SHP77 (cell line): ENCODE measurements at regions not wholly inside any gene's neighbourhood (a gene's known extent, or its start where the extent isn't known, plus 50 kb on each side); places are given as distances from the start of the nearest gene placed in this dataset.
"Not testable (repeated sequence)": the region's sequence is repeated elsewhere in the genome, so short reads cannot be mapped to it uniquely, and the experiment has no call there.

Experiments
- DNase-seq, 2 experiments: peaks; one replicate each; lab custom pipeline; 2025; lab: John Stamatoyannopoulos, UW

DNA sequence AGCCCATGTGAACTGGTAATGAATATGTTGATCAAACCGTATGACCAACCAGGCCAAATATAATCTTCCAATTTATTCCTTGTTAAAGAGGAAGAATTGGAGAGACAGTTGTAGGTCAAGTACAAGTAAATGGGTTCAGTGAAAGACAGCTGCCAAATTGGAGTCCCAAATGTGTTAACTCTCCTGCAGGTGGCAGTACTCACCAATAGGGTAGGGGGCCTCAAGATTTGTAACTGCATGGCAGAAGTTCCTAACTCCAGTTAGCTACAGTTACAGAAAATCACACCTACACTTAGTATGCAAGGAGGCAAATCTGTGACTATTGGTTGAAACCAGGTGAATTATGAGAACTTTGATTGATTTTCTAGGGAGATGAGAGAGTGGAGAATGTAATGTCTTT, 278.0 kb downstream of the ZBBX start:
- no peak for DNase-seq

DNA sequence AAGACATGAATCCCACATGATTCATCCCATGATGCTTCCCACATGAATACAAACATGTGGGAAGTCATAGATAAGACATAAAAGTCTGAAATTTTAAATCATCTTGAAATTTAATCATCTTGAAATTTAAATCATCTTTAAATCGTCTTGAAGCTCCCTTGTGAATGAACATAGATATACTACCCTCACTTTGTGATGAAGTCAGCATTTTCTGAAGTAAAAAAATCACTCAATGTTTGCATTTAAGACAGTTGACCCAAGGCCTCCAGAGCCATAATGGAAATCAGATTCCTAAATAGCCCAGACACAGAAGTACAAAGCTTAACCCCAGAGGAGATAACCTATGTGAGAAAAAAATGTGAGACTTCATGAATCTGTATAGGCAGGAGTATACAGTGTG, 279.4 kb downstream of the ZBBX start:
- no peak for DNase-seq

DNA sequence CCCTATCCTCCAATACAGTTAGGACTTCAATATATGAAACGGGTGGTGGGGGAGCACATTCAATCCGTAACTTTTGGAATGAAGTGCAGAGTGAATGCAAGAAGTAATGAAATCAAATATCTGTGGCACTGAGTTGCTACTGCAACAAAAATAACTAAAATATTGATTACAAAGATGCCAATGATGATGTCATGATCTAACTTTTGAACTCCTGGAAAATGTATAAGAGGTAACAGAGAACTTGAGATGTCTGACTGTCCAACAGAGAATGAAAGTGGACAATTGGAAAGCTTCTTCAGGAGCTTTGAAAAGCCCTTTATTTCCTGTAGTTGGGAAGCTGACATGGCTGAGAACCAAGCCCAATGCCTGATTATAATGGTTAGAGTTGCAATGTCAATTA, 279.9 kb downstream of the ZBBX start:
- DNase-seq = no peak

DNA sequence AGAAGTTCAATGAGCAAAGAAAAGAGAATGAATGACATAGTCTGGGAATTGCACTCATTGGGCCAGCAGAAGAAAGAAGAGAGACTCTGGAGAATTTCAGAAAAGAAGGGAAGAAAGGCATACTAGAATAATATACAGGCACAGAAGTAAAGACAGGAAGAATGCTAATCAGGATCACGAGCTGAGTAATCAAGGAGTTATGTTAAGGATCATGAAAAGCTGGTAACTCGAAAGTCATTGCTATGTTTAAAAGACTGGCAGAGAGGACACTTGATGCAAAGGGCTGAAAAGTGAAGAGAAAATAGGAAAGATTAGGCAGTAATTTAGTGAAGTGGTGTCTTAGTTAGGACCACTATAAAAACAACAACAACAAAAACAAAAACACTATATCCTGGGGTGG, 284.1 kb downstream of the ZBBX start:
- DNase-seq = no peak

DNA sequence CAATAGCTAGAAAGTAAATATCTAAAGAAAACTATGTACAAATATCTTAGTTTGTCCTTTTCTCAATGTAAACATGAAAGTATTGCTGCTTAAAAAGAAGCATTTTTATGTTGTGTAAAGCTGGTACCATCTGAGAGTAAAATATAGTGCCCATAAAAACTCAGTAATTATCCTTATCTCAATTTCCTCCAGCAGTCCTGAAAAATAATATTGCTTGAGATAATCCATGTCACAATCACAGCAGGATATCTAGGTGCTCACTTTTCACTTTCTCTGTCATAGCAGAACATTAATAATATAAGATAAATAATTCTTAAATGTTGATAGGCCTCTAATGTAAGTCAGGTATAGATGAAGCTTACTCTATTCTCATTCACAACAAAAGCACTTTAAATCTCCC, 285.5 kb downstream of the ZBBX start:
- no peak for DNase-seq

DNA sequence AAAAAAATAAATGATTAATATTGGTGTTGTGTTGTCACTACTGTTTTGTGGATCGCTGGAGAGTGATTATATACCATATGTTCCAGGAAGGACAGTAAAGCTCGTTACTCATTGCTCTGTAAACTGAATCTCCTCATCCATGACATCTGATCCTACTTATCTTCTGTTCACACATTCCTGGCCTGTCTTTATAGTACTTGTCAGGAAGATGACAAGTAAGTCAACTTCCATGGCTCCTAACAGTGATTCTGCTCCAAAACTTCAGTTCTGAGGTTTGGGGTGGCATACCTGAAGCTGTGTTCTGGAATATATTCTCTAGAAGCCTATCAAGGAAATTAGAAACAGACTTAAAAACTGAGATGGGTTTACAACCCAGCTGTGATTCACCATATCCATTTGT, 288.9 kb downstream of the ZBBX start:
- no peak for DNase-seq

DNA sequence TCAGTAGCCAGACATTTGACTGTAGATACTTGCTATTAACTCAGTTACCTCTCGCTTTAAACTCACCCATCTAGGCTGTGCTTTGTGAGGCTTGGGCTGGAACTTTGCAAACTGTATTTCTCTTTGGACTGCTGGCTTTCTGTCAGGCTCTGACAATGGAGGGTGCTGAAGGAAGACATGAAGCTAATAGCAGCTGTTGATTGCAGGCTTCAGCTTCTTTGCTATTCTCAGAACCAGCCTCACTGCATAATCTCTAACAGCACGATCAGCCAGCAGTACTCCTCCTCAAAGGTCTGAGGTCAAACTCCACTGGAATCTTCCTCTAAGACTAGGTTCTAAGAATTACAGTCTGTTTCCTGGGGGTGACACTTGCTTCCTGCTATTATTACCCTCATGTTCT, 295.6 kb downstream of the ZBBX start:
- DNase-seq = no peak

DNA sequence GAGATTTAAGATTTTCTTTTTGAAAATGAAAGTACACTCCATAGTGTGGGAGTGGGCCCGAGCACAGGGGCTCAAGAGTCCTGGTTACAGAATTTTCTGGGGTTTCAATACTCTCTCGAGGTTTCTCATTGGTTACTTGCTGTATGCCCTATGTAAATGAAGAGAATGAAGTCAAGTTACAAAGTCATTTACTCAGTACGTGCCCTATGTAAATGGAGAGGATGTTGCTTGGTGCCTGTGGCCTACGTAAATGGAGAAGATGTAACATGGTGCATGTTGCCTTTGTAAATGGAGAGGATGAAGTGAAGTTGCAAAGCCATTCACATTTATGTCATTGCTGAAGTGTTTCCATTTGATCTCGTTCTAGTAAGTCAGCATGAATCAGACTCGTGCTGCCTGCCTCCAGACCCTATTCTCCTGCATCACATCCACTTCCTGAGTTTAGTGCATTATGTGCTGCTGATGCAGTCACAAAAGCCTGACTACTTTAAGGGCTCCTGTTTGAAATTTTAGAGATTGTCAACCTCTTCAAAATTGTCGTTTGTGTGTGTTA, 302.0 kb downstream of the ZBBX start:
- DNase-seq = peak in 1 of 2 experiments; percentile 13

DNA sequence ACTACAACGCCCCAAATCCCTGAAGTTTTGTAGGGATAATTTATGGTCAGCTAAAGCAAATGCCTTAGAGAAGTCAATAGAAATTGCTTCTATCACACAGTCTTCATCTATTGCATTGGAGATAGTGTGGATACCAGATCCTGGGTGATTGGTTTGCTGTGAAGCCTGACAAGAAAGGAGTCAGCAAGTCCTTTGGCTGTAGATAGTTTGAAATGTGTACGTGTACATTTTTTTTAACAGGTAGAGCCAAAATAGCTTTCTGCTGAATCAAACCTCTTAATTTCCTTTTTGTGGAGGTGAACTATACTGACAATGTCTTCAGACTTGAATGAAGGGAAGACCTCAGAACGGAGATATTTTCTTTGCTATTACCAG, 312.3 kb downstream of the ZBBX start:
- DNase-seq = no peak

DNA sequence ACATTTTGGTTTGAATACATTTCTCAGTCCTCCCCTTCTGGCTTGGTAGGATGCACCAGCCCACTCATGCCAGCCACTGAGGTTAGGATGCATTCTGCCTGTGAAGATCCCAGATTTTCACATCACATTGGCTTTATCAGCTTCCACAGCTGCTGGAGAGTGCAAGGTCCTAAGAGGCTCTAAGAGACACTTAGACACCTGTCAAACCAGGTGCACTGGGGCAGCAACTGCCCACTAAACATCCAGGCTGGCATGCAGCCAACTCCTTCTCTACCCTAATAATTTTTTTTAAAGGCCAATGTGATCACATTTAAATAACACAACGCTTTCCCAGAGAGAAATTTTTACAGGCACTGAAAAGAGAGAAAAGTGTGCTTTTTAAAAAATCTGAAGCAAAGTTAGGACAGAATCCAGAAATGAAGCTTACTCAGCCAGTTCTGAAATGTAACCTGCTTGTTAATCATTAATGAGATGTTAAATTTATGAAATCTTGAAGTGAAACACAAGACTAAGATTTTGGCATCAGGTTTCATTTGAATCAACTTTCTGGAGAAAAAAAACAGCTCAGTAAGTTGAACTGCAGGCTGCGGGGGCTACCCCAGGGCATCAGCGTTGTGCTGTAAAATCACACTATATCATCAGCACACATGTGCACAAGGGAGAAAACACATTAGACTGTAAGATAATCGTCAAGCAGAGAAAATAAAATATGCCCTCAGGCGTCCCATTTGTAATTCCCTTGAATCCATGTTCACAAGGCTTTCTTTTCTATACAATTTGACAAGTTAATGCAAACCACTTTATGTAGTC, 312.9 kb downstream of the ZBBX start:
- peak; percentile 77 for DNase-seq

DNA sequence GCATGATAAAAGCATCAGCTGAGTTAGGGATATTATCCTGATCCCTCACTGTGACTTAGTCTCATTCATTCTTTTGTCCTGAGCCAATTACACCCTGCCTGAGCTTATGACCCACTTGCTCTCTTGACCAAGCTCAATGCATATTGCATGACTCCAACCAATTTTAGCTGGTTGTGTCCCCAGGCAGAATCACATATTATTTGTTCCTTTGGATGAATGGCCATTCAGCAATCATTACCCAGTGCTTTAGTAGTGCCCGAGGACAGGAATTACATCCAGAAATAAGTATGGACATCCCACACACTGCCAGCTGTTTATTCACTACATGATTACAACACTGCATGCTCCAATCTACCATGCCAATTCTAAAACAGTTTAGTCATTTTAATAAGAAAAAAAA, 322.5 kb downstream of the ZBBX start:
- DNase-seq = no peak

DNA sequence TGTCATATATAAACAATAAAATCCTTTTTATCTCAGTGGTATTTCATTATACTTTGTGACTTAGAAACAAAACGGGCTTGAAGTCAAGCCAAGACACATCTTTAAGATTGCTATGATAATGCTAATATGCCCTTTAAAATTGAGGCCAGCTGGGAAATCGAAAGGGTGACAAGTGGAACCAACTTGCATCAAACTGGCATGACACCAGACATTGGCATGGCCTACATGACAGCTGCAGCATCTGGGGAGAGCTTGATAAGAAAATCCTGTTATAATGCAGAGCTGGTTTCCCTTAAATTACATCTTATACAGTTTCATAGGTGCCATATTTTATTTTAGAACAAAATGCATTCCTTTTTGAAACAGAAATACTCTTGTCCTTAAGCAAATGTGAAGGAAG, 325.2 kb downstream of the ZBBX start:
- no peak for DNase-seq

DNA sequence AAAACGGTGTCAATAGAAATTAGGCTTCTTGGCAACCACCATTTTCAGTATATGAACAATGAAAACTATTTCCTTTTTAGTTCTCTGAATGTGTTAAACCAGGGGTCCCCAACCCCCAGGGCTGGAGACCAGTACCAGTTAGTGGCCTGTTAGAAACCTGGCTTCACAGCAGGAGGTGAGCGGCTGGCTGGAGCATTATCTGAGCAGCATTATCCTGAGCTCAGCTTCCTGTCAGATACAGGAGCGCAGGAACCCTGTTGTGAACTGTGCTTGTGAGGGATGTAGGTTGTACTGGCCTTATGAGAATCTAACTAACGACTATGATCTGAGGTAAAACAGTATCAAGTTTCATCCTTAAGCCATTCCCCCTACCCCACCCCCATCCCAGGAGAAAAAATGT, 328.7 kb downstream of the ZBBX start:
- no peak for DNase-seq

DNA sequence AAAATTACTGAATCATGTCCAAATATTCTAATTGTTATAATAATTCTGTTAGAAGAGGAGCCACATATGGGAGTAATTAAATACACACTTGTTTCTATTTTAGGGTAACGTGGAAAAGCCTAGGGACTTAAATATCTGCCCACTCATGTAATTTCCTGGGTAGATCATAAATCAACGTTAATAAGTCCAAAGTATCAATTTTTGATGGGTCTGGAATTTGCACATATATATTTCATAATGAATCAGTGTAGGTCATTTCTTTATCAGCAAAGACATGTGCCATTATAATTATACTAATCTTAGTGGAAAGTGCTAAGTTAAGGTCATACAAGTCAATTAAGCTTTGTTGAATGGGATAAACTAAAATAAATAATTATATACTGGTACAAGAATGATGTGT, 346.2 kb downstream of the ZBBX start:
- DNase-seq = no peak

DNA sequence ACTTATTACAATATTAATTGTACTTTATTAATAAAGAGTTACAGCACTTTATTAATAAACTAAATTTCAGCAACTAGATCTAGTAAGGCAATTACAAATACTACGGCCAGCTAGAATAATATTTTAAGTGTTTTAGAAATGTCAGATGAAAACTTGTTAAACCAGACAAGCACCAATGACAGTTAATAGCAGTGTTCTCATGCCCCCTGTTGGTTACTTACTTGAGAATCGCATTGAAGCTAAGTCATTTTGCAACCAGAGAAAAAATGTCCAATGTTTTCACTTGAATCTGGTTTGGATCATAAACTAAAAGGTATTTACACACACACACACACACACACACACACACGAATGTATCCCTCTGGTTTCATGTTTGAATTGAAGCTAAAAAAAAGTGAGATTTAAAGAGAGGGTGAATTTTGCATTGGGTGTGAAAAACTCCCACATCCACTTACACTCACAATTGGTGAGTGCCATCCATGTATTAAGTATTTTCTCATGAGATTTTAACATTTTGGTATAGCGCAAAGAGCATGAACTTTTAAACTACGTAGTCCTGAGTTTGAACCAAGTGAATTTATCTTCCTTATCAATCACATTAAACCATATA, 347.7 kb downstream of the ZBBX start:
- peak; percentile 47 to 55 for DNase-seq

DNA sequence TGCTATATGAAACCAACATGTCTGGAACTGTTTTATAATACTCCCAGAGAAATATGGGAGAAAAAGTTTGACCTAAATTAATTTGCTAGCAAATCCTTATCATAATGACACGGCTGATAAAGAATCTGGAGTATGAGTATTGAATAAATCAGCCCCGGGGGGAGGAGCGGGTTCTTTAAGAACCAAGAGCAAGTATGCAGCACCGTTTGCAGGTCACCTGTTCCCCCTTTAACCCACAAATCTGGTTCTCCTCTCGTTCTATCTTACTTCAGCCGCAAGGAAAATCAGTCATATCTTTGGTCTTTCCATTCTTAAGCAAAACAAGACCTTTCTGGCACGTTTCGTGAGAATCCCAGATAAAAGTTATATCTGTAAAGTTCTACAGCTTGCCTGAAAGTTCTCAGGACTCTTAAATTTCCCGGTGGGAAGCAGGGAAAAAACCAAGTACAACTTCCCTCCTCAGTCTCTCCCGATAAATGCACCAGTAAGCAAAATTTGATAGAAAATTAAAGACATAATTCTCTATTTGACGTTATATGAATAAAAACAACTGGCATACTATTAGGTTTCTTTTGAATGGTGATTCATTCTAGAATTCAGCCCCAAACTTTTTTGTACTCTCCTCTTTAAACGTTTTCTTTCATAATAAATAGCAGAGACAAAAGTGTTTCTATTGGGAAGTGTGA, 348.6 kb downstream of the ZBBX start:
- no peak for DNase-seq

DNA sequence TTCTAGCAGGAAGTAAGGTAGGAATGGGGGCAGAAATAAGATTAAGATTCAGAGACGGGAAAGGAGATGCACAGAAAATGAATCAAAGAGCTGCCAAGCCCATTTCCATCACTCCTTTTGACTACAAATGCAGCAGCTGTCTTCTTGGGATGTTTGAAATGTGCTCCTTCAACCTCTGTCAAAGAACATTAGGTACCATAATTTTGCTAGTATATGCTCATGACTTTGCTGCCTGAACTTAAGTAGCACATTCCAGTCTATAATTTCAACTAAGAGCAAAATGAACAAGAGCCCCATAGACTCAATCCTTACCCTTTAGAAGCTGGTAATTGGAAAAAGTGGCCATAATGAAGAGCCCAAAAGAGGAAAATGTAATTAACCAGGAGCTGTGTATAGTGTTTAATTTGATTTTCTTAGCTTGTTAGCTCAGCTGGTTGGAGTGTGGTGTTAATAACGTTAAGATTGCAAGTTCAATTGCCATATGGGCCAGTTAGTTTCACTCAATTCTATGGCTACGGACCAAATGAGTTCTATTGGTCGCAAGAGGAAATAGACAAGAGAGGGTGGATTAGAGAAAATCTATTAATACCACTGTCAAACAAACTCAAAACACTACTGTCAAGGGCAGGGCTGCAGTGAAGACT, 349.9 kb downstream of the ZBBX start:
- no peak for DNase-seq

DNA sequence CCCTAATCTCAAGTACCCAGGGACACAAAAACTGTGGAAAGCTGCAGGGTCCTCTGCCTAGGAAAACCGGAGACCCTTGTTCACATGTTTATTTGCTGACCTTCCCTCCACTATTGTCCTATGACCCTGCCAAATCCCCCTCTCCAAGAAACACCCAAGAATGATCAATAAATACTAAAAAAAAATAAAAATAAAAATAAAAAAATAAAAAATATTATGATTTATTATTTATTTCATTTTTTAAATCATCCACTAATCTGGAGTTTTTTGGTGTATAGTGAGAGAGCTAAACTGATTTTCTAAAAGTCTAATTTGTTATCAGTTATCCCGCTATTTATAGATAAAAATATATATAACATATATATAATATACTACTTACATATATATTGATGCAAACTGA, 360.6 kb downstream of the ZBBX start:
- DNase-seq = not testable (repeated sequence)

DNA sequence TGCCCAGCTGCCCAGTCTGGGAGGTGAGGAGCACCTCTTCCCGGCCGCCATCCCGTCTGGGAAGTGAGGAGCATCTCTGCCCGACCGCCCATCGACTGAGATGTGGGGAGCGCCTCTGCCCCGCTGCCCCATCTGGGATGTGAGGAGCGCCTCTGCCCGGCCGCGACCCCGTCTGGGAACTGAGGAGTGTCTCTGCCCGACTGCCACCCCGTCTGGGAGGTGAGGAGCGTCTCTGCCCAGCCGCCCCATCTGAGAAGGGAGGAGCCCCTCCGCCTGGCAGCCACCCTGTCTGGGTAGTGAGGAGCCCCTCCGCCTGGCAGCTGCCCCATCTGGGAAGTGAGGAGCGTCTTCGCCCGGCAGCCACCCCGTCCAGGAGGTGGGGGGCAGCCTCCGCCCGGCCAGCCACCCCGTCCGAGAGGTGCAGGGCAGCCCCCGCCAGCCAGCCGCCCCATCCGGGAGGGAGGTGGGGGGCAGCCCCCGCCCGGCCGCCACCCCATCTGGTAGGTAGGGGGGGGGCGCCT, 361.4 kb downstream of the ZBBX start:
- DNase-seq = not testable (repeated sequence)

DNA sequence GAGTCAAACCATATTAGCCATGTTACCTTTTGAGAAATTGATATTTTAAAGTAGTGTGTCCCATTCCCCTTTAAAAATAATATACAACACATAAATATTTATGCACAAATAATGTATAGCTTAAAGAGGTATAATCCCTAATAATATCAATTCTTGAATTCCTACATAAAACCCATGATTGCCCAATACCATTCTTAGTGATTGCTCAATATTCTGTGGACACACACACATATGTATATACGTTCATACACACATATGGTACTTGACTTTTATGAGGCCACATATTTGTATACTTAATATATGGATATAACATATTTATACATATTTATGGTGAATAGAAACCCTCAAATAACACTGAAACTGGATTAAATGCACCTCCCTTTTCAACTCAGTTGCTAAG, 367.4 kb downstream of the ZBBX start:
- DNase-seq = no peak

DNA sequence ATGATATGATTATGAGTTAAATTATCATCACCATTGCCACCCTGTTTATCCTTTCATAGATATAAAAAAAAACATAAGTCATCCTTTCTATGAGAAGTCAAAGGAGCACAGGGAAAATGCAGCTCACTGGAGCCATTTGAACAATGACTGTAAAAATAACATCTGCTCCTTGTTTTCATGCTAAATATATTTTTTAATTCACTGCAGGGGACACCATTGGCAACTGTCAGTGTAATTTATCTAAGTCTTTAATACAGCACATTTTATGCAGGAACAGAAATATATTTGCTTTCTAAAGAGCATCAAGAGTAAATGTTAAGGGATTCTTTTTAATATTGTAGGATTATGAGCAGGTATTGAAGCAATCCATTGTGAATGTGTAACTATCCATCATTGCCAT, 371.3 kb downstream of the ZBBX start:
- no peak for DNase-seq

DNA sequence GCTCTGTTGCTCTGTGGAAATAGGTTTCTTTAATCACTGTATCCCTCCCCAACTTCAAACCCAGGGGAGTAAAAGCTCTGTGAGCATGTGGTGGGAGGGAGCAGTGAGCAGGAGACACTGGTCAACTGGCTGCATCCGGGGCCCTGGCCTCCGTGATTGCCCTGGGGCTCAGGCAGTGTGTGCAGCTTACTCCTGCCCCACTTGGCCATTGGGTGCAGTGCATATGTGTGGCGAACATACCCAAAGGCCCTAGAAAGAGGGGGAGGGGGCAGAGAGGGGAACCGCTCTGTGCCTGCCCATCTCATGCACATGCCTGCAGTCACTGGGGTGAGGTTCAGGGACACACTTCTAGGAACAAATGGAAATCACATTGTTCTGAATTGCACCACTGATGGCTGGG, 378.7 kb downstream of the ZBBX start:
- no peak for DNase-seq
